ENCODE measurements at regions not wholly inside any gene's neighbourhood (a gene's known extent, or its start where the extent isn't known, plus 50 kb on each side); places are given as distances from the start of the nearest gene placed in this dataset.

DNA sequence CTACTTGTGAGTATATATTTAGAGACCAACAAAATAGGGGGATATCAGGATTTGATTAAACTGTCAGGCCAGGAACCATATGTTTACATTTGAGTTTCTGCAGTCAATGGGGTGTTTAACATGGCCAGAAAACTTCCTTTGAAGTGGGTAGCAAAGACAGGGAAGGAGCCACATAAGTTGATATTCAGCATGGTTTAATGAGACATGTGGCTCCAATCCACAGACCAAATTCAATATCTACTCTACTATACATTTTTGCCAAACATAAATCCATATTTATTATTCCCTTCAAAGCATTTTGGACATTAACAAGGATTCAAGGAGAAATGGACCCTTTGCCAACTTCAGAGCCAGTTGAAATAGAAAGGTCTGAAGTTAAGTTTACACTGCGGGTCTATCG is 99.8 kb downstream of the TAF11L14 start:
- intact Hi-C loops (cut with micrococcal nuclease; ENCODE audit: unreplicated experiment) = no loop called here
- Histone ChIP-seq H3K36me3 (ENCODE audit: control insufficient read depth, insufficient read depth, low read length) (no peaks in the 10 kb centered on the region), H3K27me3 (ENCODE audit: control insufficient read depth, insufficient read depth, low read length) (no peaks in the 10 kb centered on the region), H3K9me3 (ENCODE audit: control insufficient read depth, insufficient read depth, low read depth, low read length) (no peaks in the 10 kb centered on the region), H3K27ac (ENCODE audit: low read length) (no peak overlapping the region), H3K4me1 (ENCODE audit: control insufficient read depth, insufficient read depth, low read length) (no peaks in the 10 kb centered on the region), H3K4me3 (ENCODE audit: low read depth in 2 of 2, low read length in 2 of 2) (no peak overlapping the region)
- TF ChIP-seq, protein P1, sequence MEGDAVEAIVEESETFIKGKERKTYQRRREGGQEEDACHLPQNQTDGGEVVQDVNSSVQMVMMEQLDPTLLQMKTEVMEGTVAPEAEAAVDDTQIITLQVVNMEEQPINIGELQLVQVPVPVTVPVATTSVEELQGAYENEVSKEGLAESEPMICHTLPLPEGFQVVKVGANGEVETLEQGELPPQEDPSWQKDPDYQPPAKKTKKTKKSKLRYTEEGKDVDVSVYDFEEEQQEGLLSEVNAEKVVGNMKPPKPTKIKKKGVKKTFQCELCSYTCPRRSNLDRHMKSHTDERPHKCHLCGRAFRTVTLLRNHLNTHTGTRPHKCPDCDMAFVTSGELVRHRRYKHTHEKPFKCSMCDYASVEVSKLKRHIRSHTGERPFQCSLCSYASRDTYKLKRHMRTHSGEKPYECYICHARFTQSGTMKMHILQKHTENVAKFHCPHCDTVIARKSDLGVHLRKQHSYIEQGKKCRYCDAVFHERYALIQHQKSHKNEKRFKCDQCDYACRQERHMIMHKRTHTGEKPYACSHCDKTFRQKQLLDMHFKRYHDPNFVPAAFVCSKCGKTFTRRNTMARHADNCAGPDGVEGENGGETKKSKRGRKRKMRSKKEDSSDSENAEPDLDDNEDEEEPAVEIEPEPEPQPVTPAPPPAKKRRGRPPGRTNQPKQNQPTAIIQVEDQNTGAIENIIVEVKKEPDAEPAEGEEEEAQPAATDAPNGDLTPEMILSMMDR (IDR thresholded peaks at IDR 0.05) = no peak
- TF ChIP-seq, protein P2, sequence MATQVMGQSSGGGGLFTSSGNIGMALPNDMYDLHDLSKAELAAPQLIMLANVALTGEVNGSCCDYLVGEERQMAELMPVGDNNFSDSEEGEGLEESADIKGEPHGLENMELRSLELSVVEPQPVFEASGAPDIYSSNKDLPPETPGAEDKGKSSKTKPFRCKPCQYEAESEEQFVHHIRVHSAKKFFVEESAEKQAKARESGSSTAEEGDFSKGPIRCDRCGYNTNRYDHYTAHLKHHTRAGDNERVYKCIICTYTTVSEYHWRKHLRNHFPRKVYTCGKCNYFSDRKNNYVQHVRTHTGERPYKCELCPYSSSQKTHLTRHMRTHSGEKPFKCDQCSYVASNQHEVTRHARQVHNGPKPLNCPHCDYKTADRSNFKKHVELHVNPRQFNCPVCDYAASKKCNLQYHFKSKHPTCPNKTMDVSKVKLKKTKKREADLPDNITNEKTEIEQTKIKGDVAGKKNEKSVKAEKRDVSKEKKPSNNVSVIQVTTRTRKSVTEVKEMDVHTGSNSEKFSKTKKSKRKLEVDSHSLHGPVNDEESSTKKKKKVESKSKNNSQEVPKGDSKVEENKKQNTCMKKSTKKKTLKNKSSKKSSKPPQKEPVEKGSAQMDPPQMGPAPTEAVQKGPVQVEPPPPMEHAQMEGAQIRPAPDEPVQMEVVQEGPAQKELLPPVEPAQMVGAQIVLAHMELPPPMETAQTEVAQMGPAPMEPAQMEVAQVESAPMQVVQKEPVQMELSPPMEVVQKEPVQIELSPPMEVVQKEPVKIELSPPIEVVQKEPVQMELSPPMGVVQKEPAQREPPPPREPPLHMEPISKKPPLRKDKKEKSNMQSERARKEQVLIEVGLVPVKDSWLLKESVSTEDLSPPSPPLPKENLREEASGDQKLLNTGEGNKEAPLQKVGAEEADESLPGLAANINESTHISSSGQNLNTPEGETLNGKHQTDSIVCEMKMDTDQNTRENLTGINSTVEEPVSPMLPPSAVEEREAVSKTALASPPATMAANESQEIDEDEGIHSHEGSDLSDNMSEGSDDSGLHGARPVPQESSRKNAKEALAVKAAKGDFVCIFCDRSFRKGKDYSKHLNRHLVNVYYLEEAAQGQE (IDR thresholded peaks at IDR 0.05; ENCODE audit: insufficient read depth in 1 of 2, low read depth in 2 of 2, low read length in 1 of 2) = no peak
- no peak for TF ChIP-seq TCF7L2 (IDR thresholded peaks at IDR 0.05; ENCODE audit: low read depth, low read length)
- BruUV-seq (replicated peaks) = no TSS peak
- DNase-seq (ENCODE audit: low read depth, low spot score) (no peak), ATAC-seq (no peak)
- in situ Hi-C loops (cut with HindIII; ENCODE audit: low pct_unique_long_range_greater_than_20kb, low sequenced_read_pairs) = no loop called here
- ChIA-PET POLR2A (no interaction called here), CTCF (no interaction called here)

DNA sequence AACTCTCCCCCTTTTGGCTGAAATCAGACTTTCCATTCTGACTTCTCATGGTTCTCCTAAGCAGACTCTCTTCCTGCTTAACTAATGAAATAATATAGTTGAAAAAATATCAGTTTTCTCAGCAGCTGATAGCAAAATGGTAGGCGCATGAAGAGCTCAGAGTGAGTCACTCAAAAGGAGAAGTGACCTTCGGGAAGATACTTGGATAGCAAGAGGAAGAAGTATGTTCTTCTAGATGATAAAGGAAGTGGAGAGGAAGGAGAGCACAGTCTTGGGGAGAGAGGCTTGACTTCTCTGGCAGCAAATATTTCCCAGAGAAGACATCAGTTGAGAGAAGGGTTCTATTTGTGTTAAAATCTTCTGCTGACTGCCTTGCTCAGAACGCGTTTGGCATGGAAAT is 101.5 kb downstream of the TAF11L14 start:
- TF ChIP-seq, protein P2 (IDR thresholded peaks at IDR 0.05; ENCODE audit: insufficient read depth in 1 of 2, low read depth in 2 of 2, low read length in 1 of 2) = no peak
- no peak for TF ChIP-seq TCF7L2 (IDR thresholded peaks at IDR 0.05; ENCODE audit: low read depth, low read length)
- TF ChIP-seq, protein P1 (IDR thresholded peaks at IDR 0.05) = no peak
- no peak for TF ChIP-seq SIN3A (IDR thresholded peaks at IDR 0.05; ENCODE audit: borderline replicate concordance, insufficient read depth, low read depth, low read length)
- TF ChIP-seq POLR2AphosphoS5 (IDR thresholded peaks at IDR 0.05; ENCODE audit: low read depth, low read length) = no peak
- intact Hi-C loops (cut with micrococcal nuclease; ENCODE audit: unreplicated experiment) (no loop called here), in situ Hi-C loops (cut with HindIII; ENCODE audit: low pct_unique_long_range_greater_than_20kb, low sequenced_read_pairs) (no loop called here)
- no peak overlapping the region for H3K27ac ChIP-seq (ENCODE audit: low read length)
- POLR2A ChIA-PET = no interaction called here
- no peaks in the 10 kb centered on the region for H3K9me3 ChIP-seq (ENCODE audit: control insufficient read depth, insufficient read depth, low read depth, low read length)
- H3K27me3 ChIP-seq (ENCODE audit: control insufficient read depth, insufficient read depth, low read length) = no peaks in the 10 kb centered on the region
- H3K4me3 ChIP-seq (ENCODE audit: low read depth in 2 of 2, low read length in 2 of 2) = no peak overlapping the region
- no peaks in the 10 kb centered on the region for H3K4me1 ChIP-seq (ENCODE audit: control insufficient read depth, insufficient read depth, low read length)
- DNase-seq (ENCODE audit: low read depth, low spot score) (no peak), ATAC-seq (no peak)
- no peaks in the 10 kb centered on the region for H3K36me3 ChIP-seq (ENCODE audit: control insufficient read depth, insufficient read depth, low read length)
- BruUV-seq (replicated peaks) = no TSS peak
- CTCF ChIA-PET = no interaction called here
